ENCODE measurements at regions not wholly inside any gene's neighbourhood (a gene's known extent, or its start where the extent isn't known, plus 50 kb on each side); places are given as distances from the start of the nearest gene placed in this dataset.

DNA sequence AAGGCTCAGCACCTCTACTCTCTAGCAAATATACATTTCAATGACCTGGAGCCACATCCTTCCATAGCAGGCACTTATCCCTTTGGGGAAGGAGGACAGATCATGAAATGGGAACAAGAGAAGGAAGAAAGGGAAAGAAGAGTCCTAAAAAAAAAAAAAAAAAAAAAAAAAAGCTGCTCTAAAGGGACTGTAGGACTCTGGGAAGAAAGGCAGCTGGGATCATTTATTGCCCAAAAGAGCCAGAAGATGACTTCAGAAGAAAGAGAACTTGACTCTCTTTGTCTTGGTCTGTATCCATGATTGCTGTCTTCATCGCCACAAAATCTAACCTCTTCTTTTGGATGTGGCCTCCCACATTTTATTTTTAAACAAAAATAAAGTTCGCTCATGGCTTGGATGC lies 203.6 kb upstream of the CELF2 start:
- no peak overlapping the region for H3K27ac Mint-ChIP-seq
- no peak overlapping the region for H3K4me3 Mint-ChIP-seq
- no peak for DNase-seq
- H3K9me3 Mint-ChIP-seq (ENCODE audit: low read depth) = peaks cover 2% of the 10 kb centered on the region
- H3K27me3 Mint-ChIP-seq = peaks cover 3% of the 10 kb centered on the region
- no peaks in the 10 kb centered on the region for H3K4me1 Mint-ChIP-seq
- intact Hi-C loops (cut with DNase I, micrococcal nuclease) = no loop called here
- ATAC-seq = no peak
- ChIA-PET POLR2A (interaction anchor here (0.7 kb wide), 1 partner anchor 11 kb away, joined by 3 read pairs; no protein-coding TSS in a partner anchor), CTCF (interaction anchor here (1.1 kb wide), 1 partner anchor 32 kb away, joined by 3 read pairs; no protein-coding TSS in a partner anchor)
- no peaks in the 10 kb centered on the region for H3K36me3 Mint-ChIP-seq (ENCODE audit: low read depth)

DNA sequence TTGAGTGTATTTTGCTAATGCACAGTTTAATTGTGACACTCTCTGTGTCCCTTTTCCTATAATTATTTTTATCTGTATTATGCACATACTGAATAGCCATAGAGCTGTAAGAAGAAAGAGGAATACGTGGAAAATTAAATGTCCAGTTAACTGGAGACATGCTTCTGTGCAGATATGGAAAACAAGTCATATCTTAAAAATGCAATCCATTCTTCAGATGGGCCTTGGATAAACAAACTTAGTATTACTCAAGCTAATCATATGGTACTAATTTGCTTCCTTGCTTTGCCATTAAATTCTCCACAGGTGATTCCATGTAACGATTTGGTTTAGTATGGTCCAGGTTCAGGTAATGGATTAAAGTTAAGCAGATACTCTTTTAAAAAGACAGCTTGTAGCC lies 201.2 kb upstream of the CELF2 start:
- DNase-seq = no peak
- H3K27me3 Mint-ChIP-seq = no peaks in the 10 kb centered on the region
- H3K4me1 Mint-ChIP-seq = no peaks in the 10 kb centered on the region
- no peak for ATAC-seq
- intact Hi-C loops (cut with DNase I, micrococcal nuclease) = no loop called here
- no peaks in the 10 kb centered on the region for H3K36me3 Mint-ChIP-seq (ENCODE audit: low read depth)
- ChIA-PET POLR2A (no interaction called here), CTCF (no interaction called here)
- no peak overlapping the region for H3K27ac Mint-ChIP-seq
- H3K9me3 Mint-ChIP-seq (ENCODE audit: low read depth) = peaks cover 2% of the 10 kb centered on the region
- H3K4me3 Mint-ChIP-seq = no peak overlapping the region

DNA sequence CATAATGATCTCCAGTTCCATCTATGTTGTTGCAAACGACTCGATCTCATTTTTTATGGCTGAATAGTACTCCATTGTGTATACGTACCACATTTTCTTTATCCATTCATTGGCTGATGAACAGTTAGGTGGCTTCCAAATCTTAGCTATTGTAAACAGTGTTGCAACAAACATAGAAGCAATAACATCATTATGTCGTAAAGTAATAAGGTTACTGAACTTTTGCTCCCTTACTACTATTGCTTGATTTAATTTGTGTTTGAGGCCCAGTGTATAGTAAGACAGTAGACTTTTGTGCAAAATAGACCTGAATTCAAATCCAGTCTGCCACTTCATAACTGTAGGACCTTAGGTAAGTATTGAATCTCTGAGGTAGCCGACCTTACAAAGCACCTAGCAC lies 200.1 kb upstream of the CELF2 start:
- Mint-ChIP-seq H3K4me1 (no peaks in the 10 kb centered on the region), H3K36me3 (ENCODE audit: low read depth) (no peaks in the 10 kb centered on the region), H3K27me3 (no peaks in the 10 kb centered on the region), H3K27ac (no peak overlapping the region), H3K9me3 (ENCODE audit: low read depth) (peaks cover 2% of the 10 kb centered on the region), H3K4me3 (no peak overlapping the region)
- intact Hi-C loops (cut with DNase I, micrococcal nuclease) = no loop called here
- ATAC-seq (no peak), DNase-seq (no peak)
- CTCF ChIA-PET = no interaction called here
- POLR2A ChIA-PET = no interaction called here

DNA sequence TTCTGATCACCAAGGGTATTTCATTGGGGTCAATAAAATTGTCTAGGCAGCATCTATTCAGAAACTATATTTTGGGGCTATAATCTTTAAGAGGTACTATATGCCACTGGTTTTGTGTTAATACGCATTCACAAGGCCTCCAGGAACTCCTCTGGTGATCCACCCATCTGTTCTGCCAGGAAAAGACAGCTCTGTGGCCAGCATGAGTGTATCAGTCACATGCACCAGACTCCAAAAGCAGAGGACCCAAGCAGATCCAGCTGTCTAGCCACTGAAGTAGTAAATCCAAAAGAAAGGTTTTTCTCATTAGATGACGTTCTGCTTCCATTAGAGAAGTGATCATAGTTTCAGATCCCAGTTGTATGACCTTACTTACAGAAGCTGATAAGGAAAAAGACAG lies 199.6 kb upstream of the CELF2 start:
- ChIA-PET CTCF (no interaction called here), POLR2A (no interaction called here)
- no peaks in the 10 kb centered on the region for H3K36me3 Mint-ChIP-seq (ENCODE audit: low read depth)
- H3K27me3 Mint-ChIP-seq = no peaks in the 10 kb centered on the region
- no peaks in the 10 kb centered on the region for H3K4me1 Mint-ChIP-seq
- no peak overlapping the region for H3K27ac Mint-ChIP-seq
- H3K9me3 Mint-ChIP-seq (ENCODE audit: low read depth) = peaks cover 2% of the 10 kb centered on the region
- no peak for ATAC-seq
- H3K4me3 Mint-ChIP-seq = no peak overlapping the region
- no peak for DNase-seq
- intact Hi-C loops (cut with DNase I, micrococcal nuclease) = no loop called here

DNA sequence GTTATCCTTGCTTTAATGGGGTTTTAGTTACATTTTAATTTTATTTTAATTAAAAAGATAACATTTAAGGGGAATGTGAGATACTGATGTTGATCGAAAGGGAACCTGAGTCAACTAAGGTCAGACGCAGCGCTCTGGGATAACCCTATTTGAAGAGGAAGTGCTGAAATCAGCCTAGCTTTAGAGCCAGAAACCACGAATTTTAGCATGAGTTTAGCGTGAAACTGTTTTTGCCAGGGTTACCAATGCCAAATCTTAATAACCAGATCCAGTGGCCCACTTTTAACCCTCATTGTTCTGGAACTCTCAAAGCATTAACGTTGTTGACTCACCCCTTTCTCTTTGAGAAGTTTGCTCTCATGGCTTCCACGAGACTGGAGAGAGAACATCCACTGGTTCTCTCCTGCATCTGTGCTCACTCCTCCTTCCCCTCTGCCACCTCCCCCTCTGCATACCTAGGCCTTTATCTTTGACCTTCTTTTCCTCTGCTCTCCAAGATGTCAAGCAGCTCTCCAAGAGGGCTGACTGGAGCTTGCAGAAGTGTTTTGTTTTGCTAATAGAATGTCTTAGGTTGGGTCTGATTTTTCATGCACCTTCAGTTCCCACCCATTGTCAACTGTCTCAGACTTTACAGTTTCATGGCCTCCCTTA lies 198.3 kb upstream of the CELF2 start:
- intact Hi-C loops (cut with DNase I, micrococcal nuclease) = no loop called here
- POLR2A ChIA-PET = no interaction called here

DNA sequence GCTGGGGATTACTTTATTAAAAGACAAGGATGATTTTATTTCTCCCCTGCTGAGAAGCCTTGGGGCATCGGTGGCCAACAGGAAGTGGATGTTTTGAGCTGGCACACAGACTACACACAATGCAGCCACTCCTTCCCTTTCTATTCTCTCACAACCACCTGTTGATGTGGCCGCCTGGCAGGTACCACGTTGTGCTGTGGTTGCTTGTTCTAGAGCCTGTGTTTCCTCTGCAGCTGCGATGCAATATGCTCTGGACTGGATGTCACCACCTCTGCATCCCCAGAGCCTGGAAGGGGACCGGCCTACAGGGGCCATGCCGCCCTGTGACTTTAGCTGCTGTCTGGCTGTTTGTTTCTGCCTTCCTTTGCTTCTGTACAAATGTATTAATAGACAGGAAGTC lies 195.7 kb upstream of the CELF2 start:
- intact Hi-C loops (cut with DNase I, micrococcal nuclease) = no loop called here
- Mint-ChIP-seq H3K9me3 (ENCODE audit: low read depth) (peaks cover 2% of the 10 kb centered on the region), H3K27ac (no peak overlapping the region), H3K36me3 (ENCODE audit: low read depth) (no peaks in the 10 kb centered on the region), H3K4me3 (no peak overlapping the region), H3K27me3 (peaks cover 7% of the 10 kb centered on the region), H3K4me1 (no peaks in the 10 kb centered on the region)
- ATAC-seq (no peak), DNase-seq (peak; percentile 5)
- POLR2A ChIA-PET = no interaction called here
- CTCF ChIA-PET = interaction anchor here (1.1 kb wide), 1 partner anchor 230 kb away, joined by 3 read pairs; no protein-coding TSS in a partner anchor

More for the DNA sequence above, 198.3 kb upstream of the CELF2 start:
- CTCF ChIA-PET = no interaction called here
- H3K27ac Mint-ChIP-seq = no peak overlapping the region
- H3K27me3 Mint-ChIP-seq = peaks cover 2% of the 10 kb centered on the region
- DNase-seq (no peak), ATAC-seq (no peak)
- H3K4me3 Mint-ChIP-seq = no peak overlapping the region
- H3K9me3 Mint-ChIP-seq (ENCODE audit: low read depth) = peaks cover 2% of the 10 kb centered on the region
- H3K36me3 Mint-ChIP-seq (ENCODE audit: low read depth) = no peaks in the 10 kb centered on the region
- no peaks in the 10 kb centered on the region for H3K4me1 Mint-ChIP-seq

DNA sequence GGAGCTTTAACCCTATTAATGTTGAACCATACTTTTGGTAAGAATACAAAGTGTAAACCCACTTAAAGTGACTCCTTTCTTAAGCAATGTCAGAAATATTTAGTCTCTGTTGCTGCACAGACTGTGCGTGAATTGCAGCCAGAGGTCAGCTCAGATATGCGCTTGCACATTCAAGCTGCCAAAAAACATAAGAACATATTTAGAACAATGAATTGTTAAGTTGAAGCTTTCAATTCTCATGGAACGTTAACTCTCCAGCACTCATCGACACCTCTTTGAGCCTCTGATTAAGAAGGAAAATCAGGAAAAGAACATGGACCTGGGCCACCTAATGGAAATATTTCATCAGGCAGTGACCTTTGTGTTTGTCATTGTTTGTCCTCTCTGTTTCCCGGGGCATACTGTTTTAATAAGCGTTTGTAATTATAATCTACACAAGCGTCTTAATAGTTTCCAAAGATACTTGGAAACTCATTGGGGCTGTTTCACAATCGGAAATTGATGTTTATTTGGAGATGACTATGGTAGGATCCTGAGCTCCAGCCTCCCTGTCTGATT lies 193.0 kb upstream of the CELF2 start:
- Mint-ChIP-seq H3K4me3 (no peak overlapping the region), H3K27me3 (peaks cover 15% of the 10 kb centered on the region), H3K27ac (no peak overlapping the region), H3K36me3 (ENCODE audit: low read depth) (no peaks in the 10 kb centered on the region), H3K9me3 (ENCODE audit: low read depth) (no peaks in the 10 kb centered on the region), H3K4me1 (no peaks in the 10 kb centered on the region)
- intact Hi-C loops (cut with DNase I, micrococcal nuclease) = no loop called here
- no peak for DNase-seq
- no peak for ATAC-seq
- POLR2A ChIA-PET = interaction anchor here (0.6 kb wide), 1 partner anchor 10 kb away, joined by 3 read pairs; no protein-coding TSS in a partner anchor
- CTCF ChIA-PET = no interaction called here

DNA sequence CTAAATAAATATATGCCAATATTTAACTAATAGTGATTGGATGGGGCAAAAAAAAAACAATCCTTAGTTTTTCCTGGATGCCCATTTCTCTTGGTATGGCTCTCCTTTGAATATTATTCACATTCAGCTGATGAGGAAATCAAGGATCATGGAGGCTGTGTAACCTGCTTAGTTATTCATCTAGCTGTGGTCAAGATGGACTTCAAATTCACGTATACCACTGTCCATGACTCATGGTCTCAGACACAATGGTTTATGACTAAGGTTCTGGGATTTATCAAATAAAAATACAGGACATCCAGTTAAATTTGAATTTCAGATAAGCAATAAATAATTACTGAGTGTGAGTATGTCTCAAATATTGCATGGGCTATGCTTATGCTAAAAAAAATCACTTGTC lies 191.5 kb upstream of the CELF2 start:
- POLR2A ChIA-PET = interaction anchor here (0.7 kb wide), 1 partner anchor 182 kb away, joined by 6 read pairs; no protein-coding TSS in a partner anchor
- no peaks in the 10 kb centered on the region for H3K9me3 Mint-ChIP-seq (ENCODE audit: low read depth)
- intact Hi-C loops (cut with DNase I, micrococcal nuclease) = no loop called here

DNA sequence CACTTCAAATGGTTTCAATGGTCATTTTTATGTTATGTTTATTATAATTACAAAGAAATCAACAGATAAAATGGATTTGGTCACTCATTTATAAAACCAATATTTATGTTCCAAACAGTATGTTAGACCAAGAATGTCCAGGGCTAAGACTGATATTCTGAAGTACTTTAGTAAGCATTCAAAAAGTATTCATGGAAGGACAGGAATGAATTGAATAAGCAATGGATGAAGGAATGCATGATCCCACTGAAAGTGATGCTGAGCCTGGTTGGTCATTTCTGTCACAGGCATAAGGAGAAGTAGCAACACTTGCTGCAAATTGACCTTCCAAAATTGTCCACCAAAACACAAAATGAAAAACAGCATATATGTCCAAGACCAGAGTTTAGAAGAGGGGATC lies 189.0 kb upstream of the CELF2 start:
- no peaks in the 10 kb centered on the region for H3K4me1 Mint-ChIP-seq
- CTCF ChIA-PET = no interaction called here
- POLR2A ChIA-PET = no interaction called here

More for the DNA sequence above, 191.5 kb upstream of the CELF2 start:
- ATAC-seq (no peak), DNase-seq (no peak)
- Mint-ChIP-seq H3K4me1 (no peaks in the 10 kb centered on the region), H3K36me3 (ENCODE audit: low read depth) (no peaks in the 10 kb centered on the region), H3K27me3 (peaks cover 17% of the 10 kb centered on the region), H3K4me3 (no peak overlapping the region), H3K27ac (no peak overlapping the region)
- CTCF ChIA-PET = no interaction called here

DNA sequence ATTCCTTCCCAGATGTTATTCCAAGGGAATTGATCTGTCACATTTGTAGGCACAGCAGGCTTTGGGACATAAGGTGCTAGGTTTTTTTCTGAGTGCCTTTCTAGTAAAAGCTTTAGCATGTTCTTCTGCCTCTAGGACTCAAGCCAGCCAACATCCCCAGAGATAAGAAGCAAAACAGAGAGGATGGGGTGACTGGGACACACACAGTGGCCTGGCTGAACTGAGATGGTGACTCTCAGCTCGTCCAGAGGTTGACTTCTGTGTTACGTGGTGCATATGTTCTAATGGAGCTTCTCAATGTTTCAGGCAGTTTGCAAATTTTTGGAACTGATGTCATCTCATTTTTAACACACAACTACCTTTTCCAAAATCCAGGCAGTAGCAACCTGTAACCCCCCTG lies 188.1 kb upstream of the CELF2 start:
- no peaks in the 10 kb centered on the region for H3K4me1 Mint-ChIP-seq
- ChIA-PET POLR2A (interaction anchor here (0.6 kb wide), 1 partner anchor 16 kb away, joined by 5 read pairs; no protein-coding TSS in a partner anchor), CTCF (no interaction called here)
- no peaks in the 10 kb centered on the region for H3K9me3 Mint-ChIP-seq (ENCODE audit: low read depth)
- H3K4me3 Mint-ChIP-seq = no peak overlapping the region
- intact Hi-C loops (cut with DNase I, micrococcal nuclease) = no loop called here
- H3K27me3 Mint-ChIP-seq = peaks cover 15% of the 10 kb centered on the region
- no peaks in the 10 kb centered on the region for H3K36me3 Mint-ChIP-seq (ENCODE audit: low read depth)
- DNase-seq = no peak
- no peak for ATAC-seq
- no peak overlapping the region for H3K27ac Mint-ChIP-seq

More for the DNA sequence above, 189.0 kb upstream of the CELF2 start:
- Mint-ChIP-seq H3K4me3 (no peak overlapping the region), H3K27ac (no peak overlapping the region), H3K36me3 (ENCODE audit: low read depth) (no peaks in the 10 kb centered on the region), H3K9me3 (ENCODE audit: low read depth) (no peaks in the 10 kb centered on the region), H3K27me3 (peaks cover 17% of the 10 kb centered on the region)
- DNase-seq (no peak), ATAC-seq (no peak)
- intact Hi-C loops (cut with DNase I, micrococcal nuclease) = no loop called here

DNA sequence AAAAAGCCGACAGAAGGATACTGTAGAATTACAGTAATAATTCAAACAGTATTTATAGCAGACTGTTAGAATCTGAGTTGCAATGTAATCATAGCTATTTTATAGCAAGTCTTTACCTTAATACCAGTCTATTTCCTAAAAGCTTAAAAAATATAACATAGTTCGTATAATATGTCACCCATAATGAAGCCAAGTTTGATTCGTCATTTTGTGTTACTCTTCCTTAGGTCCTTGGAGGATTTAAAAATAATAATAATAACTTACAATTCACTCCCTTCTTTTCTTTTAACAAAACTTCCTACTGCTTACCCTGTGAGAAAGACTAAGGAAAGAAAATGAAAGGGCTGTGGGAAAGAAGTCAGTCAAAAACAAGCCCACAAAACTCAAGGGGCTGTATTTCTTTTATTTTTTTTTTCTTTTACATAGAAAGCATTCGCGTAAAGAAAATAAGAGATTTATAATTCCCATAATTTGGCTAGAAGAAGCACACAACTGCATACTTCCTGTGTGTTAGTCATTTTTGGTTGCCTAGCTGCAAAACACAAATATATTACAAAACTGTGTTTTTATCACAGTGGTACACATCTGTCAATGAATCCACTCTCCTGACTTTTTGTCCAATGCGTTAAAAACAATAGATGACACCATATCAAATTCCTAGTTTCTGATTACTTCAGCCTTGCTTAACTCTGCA lies 187.2 kb upstream of the CELF2 start:
- Mint-ChIP-seq H3K4me3 (no peak overlapping the region), H3K27ac (no peak overlapping the region), H3K27me3 (peaks cover 15% of the 10 kb centered on the region), H3K36me3 (ENCODE audit: low read depth) (no peaks in the 10 kb centered on the region), H3K9me3 (ENCODE audit: low read depth) (no peaks in the 10 kb centered on the region), H3K4me1 (no peaks in the 10 kb centered on the region)
- ChIA-PET CTCF (no interaction called here), POLR2A (interaction anchor here (0.6 kb wide), 1 partner anchor 17 kb away, joined by 5 read pairs; no protein-coding TSS in a partner anchor)
- intact Hi-C loops (cut with DNase I, micrococcal nuclease) = no loop called here
- ATAC-seq (no peak), DNase-seq (no peak)

DNA sequence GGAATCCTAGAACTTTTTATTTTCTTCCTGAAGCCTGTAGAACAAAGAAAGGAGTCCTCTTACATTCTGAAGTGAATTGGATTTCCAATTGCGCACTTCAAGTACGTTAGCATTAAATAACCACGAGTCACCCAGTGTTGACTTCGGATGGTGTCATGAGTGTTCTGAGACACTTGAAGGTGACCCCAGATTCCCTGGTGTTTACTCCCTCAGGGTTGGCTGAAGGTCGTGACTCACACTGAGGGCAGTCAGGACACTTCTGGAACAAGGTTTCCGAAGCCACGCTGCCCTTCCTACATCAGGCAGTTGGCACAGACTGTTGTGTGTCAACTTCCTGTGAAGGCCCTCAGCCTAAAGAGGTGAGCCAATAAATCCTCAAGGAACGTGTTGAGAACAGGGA lies 186.6 kb upstream of the CELF2 start:
- ChIA-PET POLR2A (no interaction called here), CTCF (no interaction called here)
- intact Hi-C loops (cut with DNase I, micrococcal nuclease) = no loop called here
- ATAC-seq = no peak
- Mint-ChIP-seq H3K9me3 (ENCODE audit: low read depth) (no peaks in the 10 kb centered on the region), H3K4me3 (no peak overlapping the region), H3K36me3 (ENCODE audit: low read depth) (no peaks in the 10 kb centered on the region), H3K27ac (no peak overlapping the region), H3K27me3 (peaks cover 17% of the 10 kb centered on the region), H3K4me1 (no peaks in the 10 kb centered on the region)
- no peak for DNase-seq
